IPS-11a (cell line): ENCODE measurements at regions not wholly inside any gene's neighbourhood (a gene's known extent, or its start where the extent isn't known, plus 50 kb on each side); places are given as distances from the start of the nearest gene placed in this dataset.

Experiments
- H3K4me3 ChIP-seq: one replicate; pipeline ENCODE4 v1.5.1; 2013; ENCODE audit warnings: low read depth, low read length, control low read depth

GRCh38 chr18:78168526-78168925 lies 811.1 kb upstream of the SALL3 start:
- H3K4me3 ChIP-seq, result no peak overlapping the region

- no peak overlapping the region for H3K4me3 ChIP-seq
Measured at GRCh38 chr18:78169174-78169864, 810.3 kb upstream of the SALL3 start.

GRCh38 chr18:78171954-78172353 lies 807.7 kb upstream of the SALL3 start:
- no peak overlapping the region for H3K4me3 ChIP-seq

- no peak overlapping the region for H3K4me3 ChIP-seq
Measured at GRCh38 chr18:78174737-78175136, 804.9 kb upstream of the SALL3 start.

- H3K4me3 ChIP-seq, result no peak overlapping the region
Measured at GRCh38 chr18:78178812-78179211, 800.8 kb upstream of the SALL3 start.

- H3K4me3 ChIP-seq, result no peak overlapping the region
Measured at GRCh38 chr18:78180741-78181140, 798.9 kb upstream of the SALL3 start.

GRCh38 chr18:78183815-78184214 lies 795.8 kb upstream of the SALL3 start:
- H3K4me3 ChIP-seq, result no peak overlapping the region

GRCh38 chr18:78191276-78191675 lies 788.3 kb upstream of the SALL3 start:
- no peak overlapping the region for H3K4me3 ChIP-seq

- H3K4me3 ChIP-seq, result no peak overlapping the region
Measured at GRCh38 chr18:78192054-78192453, 787.6 kb upstream of the SALL3 start.

GRCh38 chr18:78196280-78196679 lies 783.3 kb upstream of the SALL3 start:
- no peak overlapping the region for H3K4me3 ChIP-seq

GRCh38 chr18:78199002-78199401 lies 780.6 kb upstream of the SALL3 start:
- H3K4me3 ChIP-seq, result no peak overlapping the region

GRCh38 chr18:78199611-78200010 lies 780.0 kb upstream of the SALL3 start:
- no peak overlapping the region for H3K4me3 ChIP-seq

GRCh38 chr18:78207942-78208341 lies 771.7 kb upstream of the SALL3 start:
- H3K4me3 ChIP-seq, result no peak overlapping the region

GRCh38 chr18:78208461-78208860 lies 771.2 kb upstream of the SALL3 start:
- no peak overlapping the region for H3K4me3 ChIP-seq

- no peak overlapping the region for H3K4me3 ChIP-seq
Measured at GRCh38 chr18:78213361-78213994, 766.1 kb upstream of the SALL3 start.

GRCh38 chr18:78221496-78221895 lies 758.1 kb upstream of the SALL3 start:
- no peak overlapping the region for H3K4me3 ChIP-seq

GRCh38 chr18:78228974-78229373 lies 750.6 kb upstream of the SALL3 start:
- no peak overlapping the region for H3K4me3 ChIP-seq

- H3K4me3 ChIP-seq, result no peak overlapping the region
Measured at GRCh38 chr18:78230911-78231310, 748.7 kb upstream of the SALL3 start.

- no peak overlapping the region for H3K4me3 ChIP-seq
Measured at GRCh38 chr18:78232196-78232595, 747.4 kb upstream of the SALL3 start.

- no peak overlapping the region for H3K4me3 ChIP-seq
Measured at GRCh38 chr18:78237864-78238263, 741.8 kb upstream of the SALL3 start.

- H3K4me3 ChIP-seq, result no peak overlapping the region
Measured at GRCh38 chr18:78238404-78239089, 741.1 kb upstream of the SALL3 start.

- H3K4me3 ChIP-seq, result no peak overlapping the region
Measured at GRCh38 chr18:78239090-78239457, 740.5 kb upstream of the SALL3 start.
